Trophoblast cell (in vitro differentiated cells and primary cell): ENCODE measurements at regions not wholly inside any gene's neighbourhood (a gene's known extent, or its start where the extent isn't known, plus 50 kb on each side); places are given as distances from the start of the nearest gene placed in this dataset.

Experiments used
- DNase-seq, 2 donors: peaks; one replicate each; pipeline ENCODE4 v3.0.0-alpha.2; 2016
- H2AFZ ChIP-seq: 2 replicates; pipeline ENCODE4 v1.6.1; 2013; ENCODE audit warnings: low read length, moderate library complexity, mild to moderate bottlenecking; ENCODE audit not compliant: insufficient read depth, poor library complexity
- H2AK5ac ChIP-seq: 2 replicates; pipeline ENCODE4 v1.6.1; 2013; ENCODE audit warnings: mild to moderate bottlenecking, low read length
- H2BK120ac ChIP-seq: 2 replicates; pipeline ENCODE4 v1.6.1; 2013; ENCODE audit warnings: low read length, mild to moderate bottlenecking, moderate library complexity; ENCODE audit not compliant: insufficient read depth, poor library complexity
- H2BK12ac ChIP-seq: 2 replicates; pipeline ENCODE4 v1.6.1; 2013; ENCODE audit warnings: mild to moderate bottlenecking, low read length, moderate library complexity
- H2BK5ac ChIP-seq: 2 replicates; pipeline ENCODE4 v1.6.1; 2013; ENCODE audit warnings: low read length, low read depth, moderate library complexity, mild to moderate bottlenecking; ENCODE audit not compliant: poor library complexity
- H3K14ac ChIP-seq: 2 replicates; pipeline ENCODE4 v1.6.1; 2013; ENCODE audit warnings: mild to moderate bottlenecking, low read length
- H3K18ac ChIP-seq: 2 replicates; pipeline ENCODE4 v1.6.1; 2013; ENCODE audit warnings: mild to moderate bottlenecking, low read length
- H3K23ac ChIP-seq: 2 replicates; pipeline ENCODE4 v1.6.1; 2013; ENCODE audit warnings: low read length
- H3K27ac ChIP-seq: 2 replicates; pipeline ENCODE4 v1.5.1; 2013; ENCODE audit warnings: low read depth, mild to moderate bottlenecking, inconsistent platforms, low read length, moderate library complexity
- H3K27me3 ChIP-seq: 2 replicates; pipeline ENCODE4 v1.6.1; 2013; ENCODE audit warnings: inconsistent platforms, mild to moderate bottlenecking, low read length, moderate library complexity; ENCODE audit not compliant: insufficient read depth
- H3K36me3 ChIP-seq, 2 experiments: 1 replicate in 1 of 2; 2 replicates in 1 of 2; pipeline ENCODE4 v1.6.1; 2013; ENCODE audit warnings: low read length in 2 of 2, mild to moderate bottlenecking in 2 of 2, moderate library complexity in 1 of 2; ENCODE audit not compliant: insufficient read depth in 2 of 2, control insufficient read depth in 1 of 2
- H3K4ac ChIP-seq: 2 replicates; pipeline ENCODE4 v1.6.1; 2013; ENCODE audit warnings: low read depth, mild to moderate bottlenecking, low read length, moderate library complexity
- H3K4me1 ChIP-seq, 2 experiments: 1 replicate in 1 of 2; 2 replicates in 1 of 2; pipeline ENCODE4 v1.6.1; 2013; ENCODE audit warnings: low read length in 2 of 2, mild to moderate bottlenecking in 2 of 2, moderate library complexity in 1 of 2; ENCODE audit not compliant: insufficient read depth in 2 of 2, control insufficient read depth in 1 of 2
- H3K4me2 ChIP-seq: 2 replicates; pipeline ENCODE4 v1.6.1; 2013; ENCODE audit warnings: inconsistent platforms, mild to moderate bottlenecking, low read length, moderate library complexity
- H3K4me3 ChIP-seq: 2 replicates; pipeline ENCODE4 v1.5.1; 2013; ENCODE audit warnings: mild to moderate bottlenecking, low read depth, low read length, inconsistent platforms
- H3K79me1 ChIP-seq: one replicate; pipeline ENCODE4 v1.6.1; 2013; ENCODE audit warnings: low read length
- H3K79me2 ChIP-seq: 2 replicates; pipeline ENCODE4 v1.6.1; 2013; ENCODE audit warnings: low read length, mild to moderate bottlenecking; ENCODE audit not compliant: control insufficient read depth, insufficient read depth, poor library complexity
- H3K9ac ChIP-seq: 2 replicates; pipeline ENCODE4 v1.6.1; 2013; ENCODE audit warnings: mild to moderate bottlenecking, low read length
- H3K9me3 ChIP-seq: 2 replicates; pipeline ENCODE4 v1.6.1; 2013; ENCODE audit warnings: low read depth, mild to moderate bottlenecking, control low read depth, inconsistent platforms, low read length; ENCODE audit not compliant: insufficient read depth
- H4K12ac ChIP-seq: 2 replicates; pipeline ENCODE4 v1.6.1; 2013; ENCODE audit warnings: low read depth, mild to moderate bottlenecking, low read length, moderate library complexity
- H4K8ac ChIP-seq: 2 replicates; pipeline ENCODE4 v1.6.1; 2013; ENCODE audit warnings: low read depth, mild to moderate bottlenecking, low read length, moderate library complexity
- H4K91ac ChIP-seq: one replicate; pipeline ENCODE4 v1.6.1; 2013; ENCODE audit warnings: low read depth, mild to moderate bottlenecking, low read length, moderate library complexity
- WGBS: extraction: QIAGEN DNeasy Blood & Tissue Kit; methylation state at CpG from one replicate; pipeline ENCODE4 v1.1.7; 2013; ENCODE audit warnings: missing lambda C conversion rate; ENCODE audit not compliant: insufficient read length, insufficient coverage; ENCODE audit errors: extremely low coverage; 5-methylcytosine and 5-hydroxymethylcytosine counted together

- Histone ChIP-seq H3K79me2 (no peaks in the 10 kb centered on the region), H4K91ac (no peak overlapping the region), H3K9ac (no peak overlapping the region), H3K27ac (no peak overlapping the region), H3K14ac (no peak overlapping the region), H4K12ac (no peak overlapping the region), H2AFZ (no peak overlapping the region), H3K23ac (no peak overlapping the region), H2BK5ac (no peak overlapping the region), H3K4me1 (peaks cover 2 to 3% of the 10 kb centered on the region in 2 experiments), H2BK120ac (no peak overlapping the region), H2AK5ac (no peak overlapping the region), H3K79me1 (no peaks in the 10 kb centered on the region), H3K4me3 (no peak overlapping the region), H3K18ac (no peak overlapping the region), H4K8ac (no peak overlapping the region), H3K27me3 (no peaks in the 10 kb centered on the region), H3K36me3 (no peaks in the 10 kb centered on the region), H2BK12ac (no peak overlapping the region), H3K4ac (no peak overlapping the region), H3K9me3 (no peaks in the 10 kb centered on the region), H3K4me2 (no peak overlapping the region)
- WGBS: no CpG with 5 or more reads among the region's 2 CpGs
- DNase-seq: no peak
Measured at GRCh38 chr3:30350901-30351300, 255.5 kb upstream of the TGFBR2 start.

- Histone ChIP-seq H3K4me1 (peaks cover 2 to 3% of the 10 kb centered on the region in 2 experiments), H3K36me3 (no peaks in the 10 kb centered on the region), H4K12ac (no peak overlapping the region), H3K4me2 (no peak overlapping the region), H3K9ac (no peak overlapping the region), H3K14ac (no peak overlapping the region), H2BK120ac (no peak overlapping the region), H3K79me2 (no peaks in the 10 kb centered on the region), H3K27me3 (no peaks in the 10 kb centered on the region), H3K27ac (no peak overlapping the region), H2BK5ac (no peak overlapping the region), H4K8ac (no peak overlapping the region), H3K9me3 (no peaks in the 10 kb centered on the region), H3K4ac (no peak overlapping the region), H2AFZ (no peak overlapping the region), H2AK5ac (no peak overlapping the region), H2BK12ac (no peak overlapping the region), H3K4me3 (no peak overlapping the region), H3K23ac (no peak overlapping the region), H3K18ac (no peak overlapping the region), H4K91ac (no peak overlapping the region), H3K79me1 (no peaks in the 10 kb centered on the region)
- no peak for DNase-seq
- WGBS: no CpG with 5 or more reads among the region's 1 CpG
Measured at GRCh38 chr3:30352410-30353318, 253.7 kb upstream of the TGFBR2 start.

- H2BK5ac ChIP-seq: no peak overlapping the region
- WGBS: no CpG with 5 or more reads among the region's 1 CpG
- H4K12ac ChIP-seq: no peak overlapping the region
- no peak overlapping the region for H2BK12ac ChIP-seq
- H3K9me3 ChIP-seq: no peaks in the 10 kb centered on the region
- H3K79me2 ChIP-seq: no peaks in the 10 kb centered on the region
- H2BK120ac ChIP-seq: no peak overlapping the region
- DNase-seq: no peak
- no peaks in the 10 kb centered on the region for H3K27me3 ChIP-seq
- no peak overlapping the region for H3K4ac ChIP-seq
- no peak overlapping the region for H3K9ac ChIP-seq
- H3K23ac ChIP-seq: no peak overlapping the region
- no peaks in the 10 kb centered on the region for H3K79me1 ChIP-seq
- peaks cover 2 to 3% of the 10 kb centered on the region in 2 experiments for H3K4me1 ChIP-seq
- no peak overlapping the region for H3K18ac ChIP-seq
- no peak overlapping the region for H2AFZ ChIP-seq
- no peak overlapping the region for H3K4me2 ChIP-seq
- no peak overlapping the region for H2AK5ac ChIP-seq
- no peak overlapping the region for H3K14ac ChIP-seq
- no peak overlapping the region for H3K4me3 ChIP-seq
- H4K8ac ChIP-seq: no peak overlapping the region
- H3K27ac ChIP-seq: no peak overlapping the region
- H4K91ac ChIP-seq: no peak overlapping the region
- no peaks in the 10 kb centered on the region for H3K36me3 ChIP-seq
Measured at GRCh38 chr3:30353711-30354467, 252.5 kb upstream of the TGFBR2 start.

GRCh38 chr3:30354513-30354912, 251.9 kb upstream of the TGFBR2 start:
- no peak overlapping the region for H3K4me2 ChIP-seq
- H4K91ac ChIP-seq: no peak overlapping the region
- no peak overlapping the region for H2BK12ac ChIP-seq
- no peak overlapping the region for H3K9ac ChIP-seq
- no peak overlapping the region for H4K8ac ChIP-seq
- H2AK5ac ChIP-seq: no peak overlapping the region
- no peak overlapping the region for H3K4ac ChIP-seq
- H3K9me3 ChIP-seq: no peaks in the 10 kb centered on the region
- H3K18ac ChIP-seq: no peak overlapping the region
- H3K27me3 ChIP-seq: no peaks in the 10 kb centered on the region
- H2BK5ac ChIP-seq: no peak overlapping the region
- H3K4me3 ChIP-seq: no peak overlapping the region
- no peak overlapping the region for H4K12ac ChIP-seq
- no peak overlapping the region for H3K14ac ChIP-seq
- no peak for DNase-seq
- no peak overlapping the region for H2BK120ac ChIP-seq
- H3K23ac ChIP-seq: no peak overlapping the region
- no peaks in the 10 kb centered on the region for H3K36me3 ChIP-seq
- H2AFZ ChIP-seq: no peak overlapping the region
- no CpG with 5 or more reads among the region's 1 CpG for WGBS
- no peaks in the 10 kb centered on the region for H3K79me1 ChIP-seq
- H3K79me2 ChIP-seq: no peaks in the 10 kb centered on the region
- H3K27ac ChIP-seq: no peak overlapping the region
- H3K4me1 ChIP-seq: peaks cover 2% of the 10 kb centered on the region in 2 experiments
